Smooth muscle cell (in vitro differentiated cells): ENCODE measurements at regions not wholly inside any gene's neighbourhood (a gene's known extent, or its start where the extent isn't known, plus 50 kb on each side); places are given as distances from the start of the nearest gene placed in this dataset.

Source experiments
- DNase-seq: peaks from one replicate; lab custom pipeline; 2025; ENCODE audit not compliant: unreplicated experiment; lab: John Stamatoyannopoulos, UW
- H2AFZ ChIP-seq: fragments of 200-600 bp; sonication (generic); 2 replicates; pipeline ENCODE4 v1.6.0; 2016; ENCODE audit warnings: antibody characterized with exemption, low read depth, mild to moderate bottlenecking
- H3F3A ChIP-seq: fragments of 200-600 bp; sonication (generic); 2 replicates; pipeline ENCODE4 v1.6.0; 2017; ENCODE audit warnings: antibody characterized with exemption, low read depth
- H3K27ac ChIP-seq: fragments of 200-600 bp; sonication (generic); 2 replicates; pipeline ENCODE4 v1.5.1; 2016; ENCODE audit warnings: low read depth, mild to moderate bottlenecking
- H3K27me3 ChIP-seq: fragments of 200-600 bp; sonication (generic); 2 replicates; pipeline ENCODE4 v1.6.1; 2016; ENCODE audit warnings: low read depth, mild to moderate bottlenecking
- H3K36me3 ChIP-seq: fragments of 200-600 bp; sonication (generic); 2 replicates; pipeline ENCODE4 v1.5.1; 2016; ENCODE audit warnings: low read depth
- H3K4me1 ChIP-seq: fragments of 200-600 bp; sonication (generic); 2 replicates; pipeline ENCODE4 v1.5.1; 2016; ENCODE audit warnings: low read depth
- H3K4me2 ChIP-seq: fragments of 200-600 bp; sonication (generic); 2 replicates; pipeline ENCODE4 v1.6.0; 2016; ENCODE audit warnings: mild to moderate bottlenecking
- H3K4me3 ChIP-seq: fragments of 200-600 bp; sonication (generic); 2 replicates; pipeline ENCODE4 v1.5.1; 2016; ENCODE audit warnings: mild to moderate bottlenecking
- H3K79me2 ChIP-seq: fragments of 200-600 bp; sonication (generic); 2 replicates; pipeline ENCODE4 v1.6.0; 2016; ENCODE audit warnings: low read depth, mild to moderate bottlenecking
- H3K9ac ChIP-seq: fragments of 200-600 bp; sonication (generic); 2 replicates; pipeline ENCODE4 v1.6.0; 2016; ENCODE audit warnings: low read depth
- H3K9me3 ChIP-seq: fragments of 200-600 bp; sonication (generic); replicated peaks from 2 replicates; pipeline ENCODE4 v1.5.1; 2016; ENCODE audit warnings: low read depth
- H4K20me1 ChIP-seq: fragments of 200-600 bp; sonication (generic); 2 replicates; pipeline ENCODE4 v1.6.0; 2016; ENCODE audit warnings: low read depth
- CTCF ChIP-seq: fragments of 200-600 bp; sonication (generic); IDR thresholded peaks from 2 replicates; pipeline ENCODE4 v1.5.1; 2017; ENCODE audit warnings: borderline replicate concordance, mild to moderate bottlenecking, antibody characterized with exemption; ENCODE audit not compliant: insufficient read depth, poor library complexity, severe bottlenecking
- WGBS: methylation state at CpG from one replicate; pipeline ENCODE4 v1.1.7; 2016; ENCODE audit warnings: low lambda C conversion rate; 5-methylcytosine and 5-hydroxymethylcytosine counted together

- no peak overlapping the region for H3K4me2 ChIP-seq
- no peaks in the 10 kb centered on the region for H3K4me1 ChIP-seq
- H3K4me3 ChIP-seq = no peak overlapping the region
- H3K9me3 ChIP-seq = no peaks in the 10 kb centered on the region
- DNase-seq = no peak
- H2AFZ ChIP-seq = no peak overlapping the region
- no peaks in the 10 kb centered on the region for H3K79me2 ChIP-seq
- no peaks in the 10 kb centered on the region for H3K36me3 ChIP-seq
- H3K27me3 ChIP-seq = no peaks in the 10 kb centered on the region
- H3K27ac ChIP-seq = no peak overlapping the region
- no peak for TF ChIP-seq CTCF
- no peaks in the 10 kb centered on the region for H3F3A ChIP-seq
- no peaks in the 10 kb centered on the region for H4K20me1 ChIP-seq
- H3K9ac ChIP-seq = no peak overlapping the region
Observed at GRCh38 chr2:56654936-56655335, 471.1 kb downstream of the CCDC85A start.

GRCh38 chr2:56656826-56657225 lies 473.0 kb downstream of the CCDC85A start:
- Histone ChIP-seq H2AFZ (no peak overlapping the region), H3K36me3 (no peaks in the 10 kb centered on the region), H3F3A (no peaks in the 10 kb centered on the region), H3K4me1 (no peaks in the 10 kb centered on the region), H3K27ac (no peak overlapping the region), H3K27me3 (no peaks in the 10 kb centered on the region), H3K79me2 (no peaks in the 10 kb centered on the region), H3K4me3 (no peak overlapping the region), H4K20me1 (no peaks in the 10 kb centered on the region), H3K9ac (no peak overlapping the region), H3K4me2 (no peak overlapping the region), H3K9me3 (no peaks in the 10 kb centered on the region)
- DNase-seq = no peak
- TF ChIP-seq CTCF = no peak
- 88% methylated on average over 1 of the region's 1 CpG for WGBS

- H3K4me1 ChIP-seq = no peaks in the 10 kb centered on the region
- H3K9me3 ChIP-seq = no peaks in the 10 kb centered on the region
- H3K4me3 ChIP-seq = no peak overlapping the region
- H2AFZ ChIP-seq = no peak overlapping the region
- 62% methylated on average over 2 of the region's 2 CpGs for WGBS
- H3K27me3 ChIP-seq = no peaks in the 10 kb centered on the region
- no peak for TF ChIP-seq CTCF
- DNase-seq = no peak
- no peak overlapping the region for H3K9ac ChIP-seq
- H3K79me2 ChIP-seq = no peaks in the 10 kb centered on the region
- H4K20me1 ChIP-seq = no peaks in the 10 kb centered on the region
- H3F3A ChIP-seq = no peaks in the 10 kb centered on the region
- no peak overlapping the region for H3K4me2 ChIP-seq
- no peaks in the 10 kb centered on the region for H3K36me3 ChIP-seq
- no peak overlapping the region for H3K27ac ChIP-seq
Observed at GRCh38 chr2:56666777-56667176, 483.0 kb downstream of the CCDC85A start.

- H3K9me3 ChIP-seq = no peaks in the 10 kb centered on the region
- no peaks in the 10 kb centered on the region for H4K20me1 ChIP-seq
- no peaks in the 10 kb centered on the region for H3K4me1 ChIP-seq
- H3K4me3 ChIP-seq = no peak overlapping the region
- no peak overlapping the region for H3K9ac ChIP-seq
- no peak overlapping the region for H3K27ac ChIP-seq
- no peaks in the 10 kb centered on the region for H3K27me3 ChIP-seq
- TF ChIP-seq CTCF = no peak
- H3K79me2 ChIP-seq = no peaks in the 10 kb centered on the region
- WGBS = 80% methylated on average over 5 of the region's 5 CpGs
- H3K4me2 ChIP-seq = no peak overlapping the region
- H2AFZ ChIP-seq = no peak overlapping the region
- no peaks in the 10 kb centered on the region for H3K36me3 ChIP-seq
- H3F3A ChIP-seq = no peaks in the 10 kb centered on the region
- no peak for DNase-seq
Observed at GRCh38 chr2:56671973-56672569, 488.3 kb downstream of the CCDC85A start.
